HFFc6 (cell line): ENCODE measurements at regions not wholly inside any gene's neighbourhood (a gene's known extent, or its start where the extent isn't known, plus 50 kb on each side); places are given as distances from the start of the nearest gene placed in this dataset.

ENCODE experiments used
- DNase-seq: peaks from one replicate; pipeline ENCODE4 v3.0.0-alpha.2; 2018
- H3K27ac Mint-ChIP-seq: 2 replicates; pipeline ENCODE4 v1.8.0; 2020; ENCODE audit warnings: mild to moderate bottlenecking, mixed read lengths
- H3K27me3 Mint-ChIP-seq: 2 replicates; pipeline ENCODE4 v1.8.0; 2021; ENCODE audit warnings: mild to moderate bottlenecking, moderate library complexity, mixed read lengths; ENCODE audit not compliant: insufficient read depth
- H3K36me3 Mint-ChIP-seq: 2 replicates; pipeline ENCODE4 v1.8.0; 2021; ENCODE audit warnings: low read depth, mixed read lengths
- H3K4me1 Mint-ChIP-seq: 2 replicates; pipeline ENCODE4 v1.8.0; 2020; ENCODE audit warnings: low read depth, mixed read lengths
- H3K4me3 Mint-ChIP-seq: 2 replicates; pipeline ENCODE4 v1.8.0; 2020; ENCODE audit warnings: mild to moderate bottlenecking, moderate library complexity, mixed read lengths
- H3K9me3 Mint-ChIP-seq: 2 replicates; pipeline ENCODE4 v1.8.0; 2020; ENCODE audit warnings: mild to moderate bottlenecking, mixed read lengths
- CTCF ChIP-seq: fragments of 200-600 bp; sonication (generic); IDR thresholded peaks from 2 replicates; pipeline ENCODE4 v1.5.0; 2021; ENCODE audit warnings: antibody characterized with exemption, mild to moderate bottlenecking

- DNase-seq, result no peak
- TF ChIP-seq CTCF, result no peak
- Mint-ChIP-seq H3K9me3 (peaks cover 32% of the 10 kb centered on the region), H3K27ac (no peak overlapping the region), H3K4me1 (no peaks in the 10 kb centered on the region), H3K4me3 (no peak overlapping the region), H3K36me3 (no peaks in the 10 kb centered on the region), H3K27me3 (no peaks in the 10 kb centered on the region)
Measured at GRCh38 chr11:29959488-29959887, 57.3 kb downstream of the KCNA4 start.

- Mint-ChIP-seq H3K9me3 (peaks cover 48% of the 10 kb centered on the region), H3K27me3 (no peaks in the 10 kb centered on the region), H3K4me3 (no peak overlapping the region), H3K4me1 (no peaks in the 10 kb centered on the region), H3K36me3 (no peaks in the 10 kb centered on the region), H3K27ac (no peak overlapping the region)
- no peak for DNase-seq
- no peak for TF ChIP-seq CTCF
Measured at GRCh38 chr11:29957431-29957830, 59.4 kb downstream of the KCNA4 start.

- no peak overlapping the region for H3K4me3 Mint-ChIP-seq
- no peaks in the 10 kb centered on the region for H3K36me3 Mint-ChIP-seq
- H3K4me1 Mint-ChIP-seq, result no peaks in the 10 kb centered on the region
- peaks cover 51% of the 10 kb centered on the region for H3K9me3 Mint-ChIP-seq
- no peak overlapping the region for H3K27ac Mint-ChIP-seq
- no peaks in the 10 kb centered on the region for H3K27me3 Mint-ChIP-seq
- no peak for TF ChIP-seq CTCF
- no peak for DNase-seq
Measured at GRCh38 chr11:29956076-29956556, 60.7 kb downstream of the KCNA4 start.

- Mint-ChIP-seq H3K27ac (no peak overlapping the region), H3K9me3 (peaks cover 30% of the 10 kb centered on the region), H3K27me3 (no peaks in the 10 kb centered on the region; the same call in 1 of the 2 replicates), H3K4me1 (no peaks in the 10 kb centered on the region), H3K36me3 (no peaks in the 10 kb centered on the region), H3K4me3 (no peak overlapping the region)
- no peak for TF ChIP-seq CTCF
- no peak for DNase-seq
Measured at GRCh38 chr11:29943347-29943746, 73.5 kb downstream of the KCNA4 start.

GRCh38 chr11:29937526-29937925, 79.3 kb downstream of the KCNA4 start:
- Mint-ChIP-seq H3K36me3 (no peaks in the 10 kb centered on the region; the same call in 1 of the 2 replicates), H3K27me3 (no peaks in the 10 kb centered on the region; the same call in 1 of the 2 replicates), H3K9me3 (peaks cover 33% of the 10 kb centered on the region), H3K27ac (no peak overlapping the region), H3K4me3 (no peak overlapping the region), H3K4me1 (no peaks in the 10 kb centered on the region)
- DNase-seq, result no peak
- TF ChIP-seq CTCF, result no peak

GRCh38 chr11:29934115-29934638, 82.7 kb downstream of the KCNA4 start:
- Mint-ChIP-seq H3K27ac (no peak overlapping the region), H3K36me3 (no peaks in the 10 kb centered on the region; the same call in 1 of the 2 replicates), H3K9me3 (peaks cover 34% of the 10 kb centered on the region), H3K4me3 (no peak overlapping the region), H3K27me3 (no peaks in the 10 kb centered on the region; the same call in 1 of the 2 replicates), H3K4me1 (no peaks in the 10 kb centered on the region)
- TF ChIP-seq CTCF, result no peak
- DNase-seq, result no peak
